Smooth muscle cell (in vitro differentiated cells): ENCODE measurements at regions not wholly inside any gene's neighbourhood (a gene's known extent, or its start where the extent isn't known, plus 50 kb on each side); places are given as distances from the start of the nearest gene placed in this dataset.

Source experiments
- DNase-seq: peaks from one replicate; lab custom pipeline; 2025; ENCODE audit not compliant: unreplicated experiment; lab: John Stamatoyannopoulos, UW
- H2AFZ ChIP-seq: fragments of 200-600 bp; sonication (generic); 2 replicates; pipeline ENCODE4 v1.6.0; 2016; ENCODE audit warnings: antibody characterized with exemption, low read depth, mild to moderate bottlenecking
- H3F3A ChIP-seq: fragments of 200-600 bp; sonication (generic); 2 replicates; pipeline ENCODE4 v1.6.0; 2017; ENCODE audit warnings: antibody characterized with exemption, low read depth
- H3K27ac ChIP-seq: fragments of 200-600 bp; sonication (generic); 2 replicates; pipeline ENCODE4 v1.5.1; 2016; ENCODE audit warnings: low read depth, mild to moderate bottlenecking
- H3K27me3 ChIP-seq: fragments of 200-600 bp; sonication (generic); 2 replicates; pipeline ENCODE4 v1.6.1; 2016; ENCODE audit warnings: low read depth, mild to moderate bottlenecking
- H3K36me3 ChIP-seq: fragments of 200-600 bp; sonication (generic); 2 replicates; pipeline ENCODE4 v1.5.1; 2016; ENCODE audit warnings: low read depth
- H3K4me1 ChIP-seq: fragments of 200-600 bp; sonication (generic); 2 replicates; pipeline ENCODE4 v1.5.1; 2016; ENCODE audit warnings: low read depth
- H3K4me2 ChIP-seq: fragments of 200-600 bp; sonication (generic); 2 replicates; pipeline ENCODE4 v1.6.0; 2016; ENCODE audit warnings: mild to moderate bottlenecking
- H3K4me3 ChIP-seq: fragments of 200-600 bp; sonication (generic); 2 replicates; pipeline ENCODE4 v1.5.1; 2016; ENCODE audit warnings: mild to moderate bottlenecking
- H3K79me2 ChIP-seq: fragments of 200-600 bp; sonication (generic); 2 replicates; pipeline ENCODE4 v1.6.0; 2016; ENCODE audit warnings: low read depth, mild to moderate bottlenecking
- H3K9ac ChIP-seq: fragments of 200-600 bp; sonication (generic); 2 replicates; pipeline ENCODE4 v1.6.0; 2016; ENCODE audit warnings: low read depth
- H3K9me3 ChIP-seq: fragments of 200-600 bp; sonication (generic); replicated peaks from 2 replicates; pipeline ENCODE4 v1.5.1; 2016; ENCODE audit warnings: low read depth
- H4K20me1 ChIP-seq: fragments of 200-600 bp; sonication (generic); 2 replicates; pipeline ENCODE4 v1.6.0; 2016; ENCODE audit warnings: low read depth
- CTCF ChIP-seq: fragments of 200-600 bp; sonication (generic); IDR thresholded peaks from 2 replicates; pipeline ENCODE4 v1.5.1; 2017; ENCODE audit warnings: borderline replicate concordance, mild to moderate bottlenecking, antibody characterized with exemption; ENCODE audit not compliant: insufficient read depth, poor library complexity, severe bottlenecking
- WGBS: methylation state at CpG from one replicate; pipeline ENCODE4 v1.1.7; 2016; ENCODE audit warnings: low lambda C conversion rate; 5-methylcytosine and 5-hydroxymethylcytosine counted together

- no peaks in the 10 kb centered on the region for H4K20me1 ChIP-seq
- no peak overlapping the region for H2AFZ ChIP-seq
- 94% methylated on average over 2 of the region's 2 CpGs for WGBS
- no peaks in the 10 kb centered on the region for H3K9me3 ChIP-seq
- no peak for TF ChIP-seq CTCF
- no peak overlapping the region for H3K4me2 ChIP-seq
- no peak overlapping the region for H3K4me3 ChIP-seq
- no peaks in the 10 kb centered on the region for H3K27me3 ChIP-seq
- H3K27ac ChIP-seq = no peak overlapping the region
- no peaks in the 10 kb centered on the region for H3K4me1 ChIP-seq
- H3K36me3 ChIP-seq = no peaks in the 10 kb centered on the region
- no peaks in the 10 kb centered on the region for H3F3A ChIP-seq
- H3K9ac ChIP-seq = no peak overlapping the region
- H3K79me2 ChIP-seq = no peaks in the 10 kb centered on the region
- no peak for DNase-seq
Observed at GRCh38 chr6:49070411-49070810, 392.6 kb downstream of the MMUT start.

- no peak overlapping the region for H3K9ac ChIP-seq
- no peak overlapping the region for H3K27ac ChIP-seq
- no peak overlapping the region for H3K4me2 ChIP-seq
Observed at GRCh38 chr6:49054311-49054710, 408.7 kb downstream of the MMUT start.

GRCh38 chr6:49052901-49053300 is 410.2 kb downstream of the MMUT start:
- WGBS = 82% methylated on average over 2 of the region's 2 CpGs
- Histone ChIP-seq H3K36me3 (no peaks in the 10 kb centered on the region), H3K79me2 (no peaks in the 10 kb centered on the region), H4K20me1 (no peaks in the 10 kb centered on the region), H3K27me3 (no peaks in the 10 kb centered on the region), H3F3A (no peaks in the 10 kb centered on the region), H3K27ac (no peak overlapping the region), H3K4me3 (no peak overlapping the region), H3K4me1 (no peaks in the 10 kb centered on the region), H3K9ac (no peak overlapping the region), H3K9me3 (no peaks in the 10 kb centered on the region), H2AFZ (no peak overlapping the region), H3K4me2 (no peak overlapping the region)
- DNase-seq = no peak
- TF ChIP-seq CTCF = no peak

More at GRCh38 chr6:49054311-49054710, 408.7 kb downstream of the MMUT start:
- no peak for TF ChIP-seq CTCF
- Histone ChIP-seq H3K27me3 (no peaks in the 10 kb centered on the region), H3K36me3 (no peaks in the 10 kb centered on the region), H3F3A (no peaks in the 10 kb centered on the region), H3K4me3 (no peak overlapping the region), H4K20me1 (no peaks in the 10 kb centered on the region), H2AFZ (no peak overlapping the region), H3K9me3 (no peaks in the 10 kb centered on the region), H3K79me2 (no peaks in the 10 kb centered on the region), H3K4me1 (no peaks in the 10 kb centered on the region)
- DNase-seq = no peak
- WGBS = 88% methylated on average over 4 of the region's 4 CpGs

GRCh38 chr6:49051281-49051680 is 411.8 kb downstream of the MMUT start:
- Histone ChIP-seq H4K20me1 (no peaks in the 10 kb centered on the region), H3F3A (no peaks in the 10 kb centered on the region), H3K27ac (no peak overlapping the region), H3K4me2 (no peak overlapping the region), H3K27me3 (no peaks in the 10 kb centered on the region), H3K79me2 (no peaks in the 10 kb centered on the region), H3K36me3 (no peaks in the 10 kb centered on the region), H3K4me3 (no peak overlapping the region), H2AFZ (no peak overlapping the region), H3K4me1 (no peaks in the 10 kb centered on the region), H3K9ac (no peak overlapping the region), H3K9me3 (no peaks in the 10 kb centered on the region)
- WGBS = 81% methylated on average over 1 of the region's 1 CpG
- TF ChIP-seq CTCF = no peak
- no peak for DNase-seq
